HL-60 (cell line): ENCODE measurements at regions not wholly inside any gene's neighbourhood (a gene's known extent, or its start where the extent isn't known, plus 50 kb on each side); places are given as distances from the start of the nearest gene placed in this dataset.

Source experiments
- GABPA ChIP-seq: IDR thresholded peaks from 2 replicates; pipeline ENCODE4 v1.6.1; 2012; ENCODE audit warnings: low read depth
- SPI1 ChIP-seq: IDR thresholded peaks from 2 replicates; pipeline ENCODE4 v1.6.1; 2012; ENCODE audit warnings: low read depth, mild to moderate bottlenecking, borderline replicate concordance
- TF ChIP-seq, protein P1 (sequence below): IDR thresholded peaks from one replicate; pipeline ENCODE4 v1.5.1; 2011; ENCODE audit warnings: low read length, control low read depth, inconsistent platforms; ENCODE audit not compliant: insufficient read depth
- TF ChIP-seq, protein P2 (sequence below): IDR thresholded peaks from 2 replicates; pipeline ENCODE4 v1.6.1; 2012; ENCODE audit warnings: low read depth; ENCODE audit not compliant: insufficient replicate concordance

DNA sequence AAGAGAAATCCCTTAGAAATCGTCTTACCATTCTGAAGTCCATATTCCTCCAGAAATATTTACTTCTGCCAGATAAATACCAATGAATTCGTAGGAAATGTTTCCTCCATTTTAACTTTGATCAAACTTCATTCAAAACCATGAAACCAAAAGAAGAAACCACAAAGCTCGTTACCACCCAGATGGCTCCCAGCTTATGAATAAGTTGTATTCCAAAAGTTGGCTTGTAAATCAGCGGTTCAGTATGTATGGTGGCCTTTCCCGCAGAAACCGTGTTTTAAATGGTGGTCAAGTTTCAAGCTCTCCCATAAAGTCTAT lies 73.6 kb upstream of the RIPOR2 start:
- TF ChIP-seq, protein P1, sequence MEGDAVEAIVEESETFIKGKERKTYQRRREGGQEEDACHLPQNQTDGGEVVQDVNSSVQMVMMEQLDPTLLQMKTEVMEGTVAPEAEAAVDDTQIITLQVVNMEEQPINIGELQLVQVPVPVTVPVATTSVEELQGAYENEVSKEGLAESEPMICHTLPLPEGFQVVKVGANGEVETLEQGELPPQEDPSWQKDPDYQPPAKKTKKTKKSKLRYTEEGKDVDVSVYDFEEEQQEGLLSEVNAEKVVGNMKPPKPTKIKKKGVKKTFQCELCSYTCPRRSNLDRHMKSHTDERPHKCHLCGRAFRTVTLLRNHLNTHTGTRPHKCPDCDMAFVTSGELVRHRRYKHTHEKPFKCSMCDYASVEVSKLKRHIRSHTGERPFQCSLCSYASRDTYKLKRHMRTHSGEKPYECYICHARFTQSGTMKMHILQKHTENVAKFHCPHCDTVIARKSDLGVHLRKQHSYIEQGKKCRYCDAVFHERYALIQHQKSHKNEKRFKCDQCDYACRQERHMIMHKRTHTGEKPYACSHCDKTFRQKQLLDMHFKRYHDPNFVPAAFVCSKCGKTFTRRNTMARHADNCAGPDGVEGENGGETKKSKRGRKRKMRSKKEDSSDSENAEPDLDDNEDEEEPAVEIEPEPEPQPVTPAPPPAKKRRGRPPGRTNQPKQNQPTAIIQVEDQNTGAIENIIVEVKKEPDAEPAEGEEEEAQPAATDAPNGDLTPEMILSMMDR = no peak
- no peak for TF ChIP-seq GABPA
- TF ChIP-seq, protein P2, sequence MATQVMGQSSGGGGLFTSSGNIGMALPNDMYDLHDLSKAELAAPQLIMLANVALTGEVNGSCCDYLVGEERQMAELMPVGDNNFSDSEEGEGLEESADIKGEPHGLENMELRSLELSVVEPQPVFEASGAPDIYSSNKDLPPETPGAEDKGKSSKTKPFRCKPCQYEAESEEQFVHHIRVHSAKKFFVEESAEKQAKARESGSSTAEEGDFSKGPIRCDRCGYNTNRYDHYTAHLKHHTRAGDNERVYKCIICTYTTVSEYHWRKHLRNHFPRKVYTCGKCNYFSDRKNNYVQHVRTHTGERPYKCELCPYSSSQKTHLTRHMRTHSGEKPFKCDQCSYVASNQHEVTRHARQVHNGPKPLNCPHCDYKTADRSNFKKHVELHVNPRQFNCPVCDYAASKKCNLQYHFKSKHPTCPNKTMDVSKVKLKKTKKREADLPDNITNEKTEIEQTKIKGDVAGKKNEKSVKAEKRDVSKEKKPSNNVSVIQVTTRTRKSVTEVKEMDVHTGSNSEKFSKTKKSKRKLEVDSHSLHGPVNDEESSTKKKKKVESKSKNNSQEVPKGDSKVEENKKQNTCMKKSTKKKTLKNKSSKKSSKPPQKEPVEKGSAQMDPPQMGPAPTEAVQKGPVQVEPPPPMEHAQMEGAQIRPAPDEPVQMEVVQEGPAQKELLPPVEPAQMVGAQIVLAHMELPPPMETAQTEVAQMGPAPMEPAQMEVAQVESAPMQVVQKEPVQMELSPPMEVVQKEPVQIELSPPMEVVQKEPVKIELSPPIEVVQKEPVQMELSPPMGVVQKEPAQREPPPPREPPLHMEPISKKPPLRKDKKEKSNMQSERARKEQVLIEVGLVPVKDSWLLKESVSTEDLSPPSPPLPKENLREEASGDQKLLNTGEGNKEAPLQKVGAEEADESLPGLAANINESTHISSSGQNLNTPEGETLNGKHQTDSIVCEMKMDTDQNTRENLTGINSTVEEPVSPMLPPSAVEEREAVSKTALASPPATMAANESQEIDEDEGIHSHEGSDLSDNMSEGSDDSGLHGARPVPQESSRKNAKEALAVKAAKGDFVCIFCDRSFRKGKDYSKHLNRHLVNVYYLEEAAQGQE = no peak
- TF ChIP-seq SPI1 = no peak
